K562 (cell line): ENCODE measurements at regions not wholly inside any gene's neighbourhood (a gene's known extent, or its start where the extent isn't known, plus 50 kb on each side); places are given as distances from the start of the nearest gene placed in this dataset.

ENCODE experiments used
- ATF1 ChIP-seq, 2 experiments: fragments of 450-650 bp in 1 of 2; IDR thresholded peaks; 2 replicates each; pipeline ENCODE4 v1.6.1; 2016; ENCODE audit warnings: missing compliant biosample characterization in 1 of 2, missing genetic modification characterization in 1 of 2
- CEBPB ChIP-seq: fragments of 450-650 bp; IDR thresholded peaks from 2 replicates; pipeline ENCODE4 v1.6.1; 2016; ENCODE audit warnings: missing genetic modification characterization, missing compliant biosample characterization
- MYNN ChIP-seq, 2 experiments: sonication (generic); formaldehyde crosslinking in 1 of 2; IDR thresholded peaks; 2 replicates each; pipeline versions ENCODE4 v1.5.0 to v1.6.1; 2016 to 2020; ENCODE audit warnings: antibody characterized with exemption in 1 of 2, missing genetic modification reagents in 1 of 2
- PPARD ChIP-seq: fragments of 250-450 bp; sonication (Bioruptor Pico); IDR thresholded peaks from 2 replicates; pipeline ENCODE4 v1.8.0; 2022; ENCODE audit warnings: inconsistent platforms, mild to moderate bottlenecking, moderate library complexity
- SOX6 ChIP-seq: fragments of 450-650 bp; IDR thresholded peaks from 2 replicates; pipeline ENCODE4 v1.6.1; 2014; ENCODE audit warnings: mild to moderate bottlenecking
- TRIM28 ChIP-seq: fragments of 450-650 bp; IDR thresholded peaks from 2 replicates; pipeline ENCODE4 v1.6.1; 2017
- TF ChIP-seq, protein P1 (sequence below): fragments of 250-450 bp; sonication (Bioruptor Pico); IDR thresholded peaks from 2 replicates; pipeline ENCODE4 v1.8.0; 2021; ENCODE audit warnings: mild to moderate bottlenecking, moderate library complexity
- TF ChIP-seq, protein P2 (sequence below): sonication (generic); formaldehyde crosslinking; IDR thresholded peaks from 2 replicates; pipeline ENCODE4 v1.5.0; 2020; ENCODE audit warnings: missing genetic modification reagents

DNA sequence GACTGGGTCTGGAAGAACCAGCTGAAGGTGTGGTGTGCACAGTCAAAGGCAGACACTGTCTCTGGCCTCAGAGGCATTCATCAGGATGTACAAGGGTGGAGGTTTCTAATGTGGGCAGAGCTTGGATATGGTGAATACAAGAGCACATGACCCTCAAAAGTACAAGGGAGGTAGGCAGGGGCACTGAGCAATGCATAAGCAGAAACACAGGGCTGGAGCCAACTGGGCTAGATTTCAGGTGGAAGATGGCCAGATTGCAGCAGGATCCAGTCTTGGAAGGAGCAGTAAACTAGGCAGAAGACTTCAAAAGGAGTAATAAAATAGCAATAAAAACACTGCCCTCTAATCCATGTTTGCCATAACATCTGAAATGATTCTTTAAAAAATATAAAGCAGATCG, 417.1 kb downstream of the OLFM4 start:
- TF ChIP-seq, protein P1, sequence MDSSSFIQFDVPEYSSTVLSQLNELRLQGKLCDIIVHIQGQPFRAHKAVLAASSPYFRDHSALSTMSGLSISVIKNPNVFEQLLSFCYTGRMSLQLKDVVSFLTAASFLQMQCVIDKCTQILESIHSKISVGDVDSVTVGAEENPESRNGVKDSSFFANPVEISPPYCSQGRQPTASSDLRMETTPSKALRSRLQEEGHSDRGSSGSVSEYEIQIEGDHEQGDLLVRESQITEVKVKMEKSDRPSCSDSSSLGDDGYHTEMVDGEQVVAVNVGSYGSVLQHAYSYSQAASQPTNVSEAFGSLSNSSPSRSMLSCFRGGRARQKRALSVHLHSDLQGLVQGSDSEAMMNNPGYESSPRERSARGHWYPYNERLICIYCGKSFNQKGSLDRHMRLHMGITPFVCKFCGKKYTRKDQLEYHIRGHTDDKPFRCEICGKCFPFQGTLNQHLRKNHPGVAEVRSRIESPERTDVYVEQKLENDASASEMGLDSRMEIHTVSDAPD (CRISPR knock-in tag): no peak
- TF ChIP-seq CEBPB (tag) (no peak), SOX6 (no peak), MYNN (IDR thresholded peaks at IDR 0.05) (no peak), MYNN (CRISPR knock-in tag; IDR thresholded peaks at IDR 0.05) (no peak), ATF1 (CRISPR knock-in tag; IDR thresholded peaks at IDR 0.05) (no peak), ATF1 (tag; IDR thresholded peaks at IDR 0.05) (no peak), PPARD (CRISPR knock-in tag) (no peak), TRIM28 (no peak)
- TF ChIP-seq, protein P2, sequence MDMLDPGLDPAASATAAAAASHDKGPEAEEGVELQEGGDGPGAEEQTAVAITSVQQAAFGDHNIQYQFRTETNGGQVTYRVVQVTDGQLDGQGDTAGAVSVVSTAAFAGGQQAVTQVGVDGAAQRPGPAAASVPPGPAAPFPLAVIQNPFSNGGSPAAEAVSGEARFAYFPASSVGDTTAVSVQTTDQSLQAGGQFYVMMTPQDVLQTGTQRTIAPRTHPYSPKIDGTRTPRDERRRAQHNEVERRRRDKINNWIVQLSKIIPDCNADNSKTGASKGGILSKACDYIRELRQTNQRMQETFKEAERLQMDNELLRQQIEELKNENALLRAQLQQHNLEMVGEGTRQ (CRISPR knock-in tag): no peak
